Endothelial cell of umbilical vein (primary cell): ENCODE measurements at regions not wholly inside any gene's neighbourhood (a gene's known extent, or its start where the extent isn't known, plus 50 kb on each side); places are given as distances from the start of the nearest gene placed in this dataset.

Source experiments
- BruUV-seq: library from RNA; stranded (reverse); fragments of 400-500 nt; replicated peaks from 2 replicates; lab custom pipeline; 2021; lab: Mats Ljungman, UMichigan
- CTCF ChIA-PET: fragments of 300-600, 350-600 bp; sonication (Branson Sonifier 250); formaldehyde crosslinking; loops from one replicate; lab custom pipeline; 2021; ENCODE audit warnings: antibody characterized with exemption, inconsistent platforms; lab: Charles Lee
- POLR2A ChIA-PET: fragments of 300-600, 350-600 bp; sonication (Branson Sonifier 250); formaldehyde crosslinking; loops from one replicate; lab custom pipeline; 2021; ENCODE audit warnings: antibody characterized with exemption, inconsistent platforms; lab: Charles Lee
- DNase-seq: peaks from one replicate; pipeline ENCODE4 v3.0.0-alpha.2; 2011; ENCODE audit warnings: low read depth, low spot score
- FAIRE-seq: peaks from 2 replicates; lab custom pipeline; 2011; peaks lifted over from hg19 to GRCh38; lab: Jason Lieb, UNC
- H2AFZ ChIP-seq: 2 replicates; pipeline ENCODE4 v1.6.0; 2012; ENCODE audit warnings: low read depth, low read length, control low read depth, inconsistent platforms
- H3K27ac ChIP-seq: 2 replicates; pipeline ENCODE4 v1.5.1; 2011; ENCODE audit warnings: low read depth, mild to moderate bottlenecking, control low read depth, low read length, moderate library complexity; ENCODE audit not compliant: insufficient read depth
- H3K27me3 ChIP-seq, 2 experiments: 2 replicates each; pipeline versions ENCODE4 v1.6.0 to v1.6.1; 2011; ENCODE audit warnings: low read length in 2 of 2, mixed read lengths in 1 of 2; ENCODE audit not compliant: control insufficient read depth in 2 of 2, insufficient read depth in 2 of 2
- H3K36me3 ChIP-seq, 2 experiments: 2 replicates in 1 of 2; 3 replicates in 1 of 2; pipeline ENCODE4 v1.5.1; 2011; ENCODE audit warnings: low read length in 2 of 2, mild to moderate bottlenecking in 1 of 2, moderate library complexity in 1 of 2; ENCODE audit not compliant: control insufficient read depth in 2 of 2, insufficient read depth in 2 of 2; ENCODE audit errors: extremely low read depth in 1 of 2
- H3K4me1 ChIP-seq: 3 replicates; pipeline ENCODE4 v1.5.1; 2011; ENCODE audit warnings: mild to moderate bottlenecking, low read length; ENCODE audit not compliant: control insufficient read depth, insufficient read depth; ENCODE audit errors: extremely low read depth
- H3K4me2 ChIP-seq: 2 replicates; pipeline ENCODE4 v1.6.1; 2011; ENCODE audit warnings: low read length, control low read depth, mixed read lengths; ENCODE audit not compliant: insufficient read depth
- H3K4me3 ChIP-seq, 3 experiments: fragments of 200-600 bp in 1 of 3; sonication (generic), shearing (Covaris generic) in 1 of 3; replicated peaks in 1 of 3; 2 replicates each; pipeline ENCODE4 v1.5.1; 2011 to 2016; ENCODE audit warnings: control low read depth in 3 of 3, low read length in 3 of 3, mild to moderate bottlenecking in 2 of 3, inconsistent platforms in 1 of 3, low read depth in 1 of 3, moderate library complexity in 1 of 3; ENCODE audit not compliant: insufficient read depth in 1 of 3
- H3K79me2 ChIP-seq: 2 replicates; pipeline ENCODE4 v1.6.0; 2012; ENCODE audit warnings: low read length, inconsistent platforms; ENCODE audit not compliant: control insufficient read depth, insufficient read depth
- H3K9ac ChIP-seq: replicated peaks from 2 replicates; pipeline ENCODE3; 2011; ENCODE audit warnings: low read length, control low read depth; ENCODE audit not compliant: insufficient read depth; ENCODE audit errors: extremely low read depth
- H3K9me1 ChIP-seq: replicated peaks from 3 replicates; pipeline ENCODE4 v1.6.0; 2011; ENCODE audit warnings: mild to moderate bottlenecking, low read length; ENCODE audit not compliant: control insufficient read depth, insufficient read depth; ENCODE audit errors: extremely low read depth
- H3K9me3 ChIP-seq: replicated peaks from 2 replicates; pipeline ENCODE4 v1.5.1; 2012; ENCODE audit warnings: low read length, inconsistent platforms; ENCODE audit not compliant: control insufficient read depth, insufficient read depth
- H4K20me1 ChIP-seq: replicated peaks from 2 replicates; pipeline ENCODE3; 2011; ENCODE audit warnings: mild to moderate bottlenecking, low read length; ENCODE audit not compliant: control insufficient read depth, insufficient read depth; ENCODE audit errors: extremely low read depth
- CTCF ChIP-seq, 2 donors: IDR thresholded peaks; 1 replicate in 1 of 2; 2 replicates in 1 of 2; pipeline ENCODE4 v1.5.1; 2011; ENCODE audit warnings: low read length in 2 of 2, mild to moderate bottlenecking in 2 of 2, moderate library complexity in 2 of 2, control low read depth in 1 of 2, inconsistent platforms in 1 of 2, low read depth in 1 of 2; ENCODE audit not compliant: insufficient read depth in 1 of 2; ENCODE audit errors: extremely low read depth in 1 of 2
- EZH2 ChIP-seq: IDR thresholded peaks from 2 replicates; pipeline ENCODE4 v1.6.1; 2012; ENCODE audit warnings: borderline replicate concordance, low read depth, mild to moderate bottlenecking, moderate library complexity, low read length, inconsistent platforms; ENCODE audit not compliant: severe bottlenecking
- FOS ChIP-seq: IDR thresholded peaks from 2 replicates; pipeline ENCODE4 v1.6.1; 2011; ENCODE audit warnings: mild to moderate bottlenecking, low read length, moderate library complexity, borderline replicate concordance; ENCODE audit not compliant: insufficient read depth
- GATA2 ChIP-seq: IDR thresholded peaks from 2 replicates; pipeline ENCODE4 v1.7.0; 2011; ENCODE audit warnings: low read depth, mild to moderate bottlenecking, moderate library complexity, mixed read lengths, low read length; ENCODE audit not compliant: insufficient read length, insufficient read depth
- JUN ChIP-seq: IDR thresholded peaks from 2 replicates; pipeline ENCODE4 v1.6.1; 2011; ENCODE audit warnings: borderline replicate concordance, low read depth; ENCODE audit not compliant: insufficient read length, insufficient read depth
- POLR2A ChIP-seq: IDR thresholded peaks from 2 replicates; pipeline ENCODE4 v1.6.1; 2012; ENCODE audit warnings: low read depth, mild to moderate bottlenecking, control low read depth, low read length
- dilution Hi-C: fragments of 300-500 bp; cut with MboI; formaldehyde crosslinking; loops from one replicate; pipeline ENCODE4 v1.15.0; 2019; ENCODE audit warnings: low sequenced_read_pairs; ENCODE audit not compliant: extremely low pct_ligation_motif_present
- intact Hi-C: fragments of 100-400 bp; cut with micrococcal nuclease; formaldehyde crosslinking; loops from one replicate; pipeline ENCODE4 v1.10.0; 2022
- TF ChIP-seq, protein P1 (sequence below): IDR thresholded peaks from 2 replicates; pipeline ENCODE4 v1.6.1; 2011; ENCODE audit not compliant: insufficient read depth, insufficient read length

DNA sequence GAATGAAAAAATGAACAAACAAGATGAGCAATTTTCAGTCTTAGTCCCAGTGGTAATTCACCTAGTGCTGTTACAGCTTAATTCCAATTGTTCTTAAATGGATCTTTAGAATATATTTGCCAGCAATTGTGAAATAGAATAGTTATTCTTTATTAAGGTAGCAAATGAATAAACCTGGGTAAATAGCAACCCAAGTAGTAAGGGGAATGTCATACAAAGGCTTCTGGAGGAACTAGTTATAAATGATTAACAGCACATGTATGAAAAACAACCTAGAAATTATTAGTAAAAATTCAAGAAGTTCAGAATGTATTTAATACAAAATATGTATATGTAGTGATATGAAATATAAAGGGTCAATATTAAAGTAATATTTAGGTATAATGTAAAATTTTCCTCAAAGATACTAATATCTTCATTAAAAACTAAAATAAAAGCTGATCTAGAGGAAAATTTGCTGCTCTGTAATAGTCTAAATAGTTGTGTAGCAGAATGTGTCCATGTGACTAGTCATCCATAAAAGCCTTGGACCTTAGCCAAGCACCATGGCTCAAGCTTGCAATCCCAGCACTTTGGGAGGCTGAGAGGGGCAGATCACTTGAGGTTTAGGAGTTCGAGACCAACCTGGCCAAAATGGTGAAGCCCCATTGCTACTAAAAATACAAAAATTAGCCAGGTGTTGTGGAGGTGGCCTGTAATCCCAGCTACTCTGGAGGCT is 535.9 kb upstream of the ATXN8OS start:
- BruUV-seq = no TSS peak
- no peak overlapping the region for H3K27ac ChIP-seq
- no peaks in the 10 kb centered on the region for H3K4me1 ChIP-seq
- no peaks in the 10 kb centered on the region for H3K9me3 ChIP-seq
- H3K9me1 ChIP-seq = no peaks in the 10 kb centered on the region
- no peak overlapping the region for H2AFZ ChIP-seq
- DNase-seq (no peak), FAIRE-seq (no peak)
- H3K36me3 ChIP-seq = no peaks in the 10 kb centered on the region
- no peaks in the 10 kb centered on the region for H3K79me2 ChIP-seq
- H3K9ac ChIP-seq = no peak overlapping the region
- ChIA-PET POLR2A (no interaction called here), CTCF (no interaction called here)
- H4K20me1 ChIP-seq = no peaks in the 10 kb centered on the region
- no peak overlapping the region for H3K4me3 ChIP-seq
- intact Hi-C loops (no loop called here), dilution Hi-C loops (no loop called here)
- H3K27me3 ChIP-seq = no peaks in the 10 kb centered on the region
- TF ChIP-seq, protein P1, sequence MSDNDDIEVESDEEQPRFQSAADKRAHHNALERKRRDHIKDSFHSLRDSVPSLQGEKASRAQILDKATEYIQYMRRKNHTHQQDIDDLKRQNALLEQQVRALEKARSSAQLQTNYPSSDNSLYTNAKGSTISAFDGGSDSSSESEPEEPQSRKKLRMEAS = no peak
- TF ChIP-seq EZH2 (no peak), JUN (no peak), POLR2A (no peak)
- H3K4me2 ChIP-seq = no peak overlapping the region

GRCh38 chr13:69567514-69567913 is 540.1 kb upstream of the ATXN8OS start:
- no peaks in the 10 kb centered on the region for H4K20me1 ChIP-seq
- H3K4me3 ChIP-seq = no peak overlapping the region
- H3K9me3 ChIP-seq = no peaks in the 10 kb centered on the region
- H3K4me2 ChIP-seq = no peak overlapping the region
- ChIA-PET CTCF (no interaction called here), POLR2A (no interaction called here)
- H2AFZ ChIP-seq = no peak overlapping the region
- H3K4me1 ChIP-seq = no peaks in the 10 kb centered on the region
- H3K79me2 ChIP-seq = no peaks in the 10 kb centered on the region
- no peak for FAIRE-seq
- no TSS peak for BruUV-seq
- dilution Hi-C loops (no loop called here), intact Hi-C loops (loop anchor here (10.0 kb wide), 1 partner anchor 287 kb away; no protein-coding TSS in a partner anchor)
- DNase-seq = no peak
- no peaks in the 10 kb centered on the region for H3K9me1 ChIP-seq
- H3K36me3 ChIP-seq = no peaks in the 10 kb centered on the region
- no peak overlapping the region for H3K27ac ChIP-seq
- TF ChIP-seq GATA2 (no peak), FOS (no peak), JUN (no peak), CTCF (IDR thresholded peaks at IDR 0.05; ENCODE audit: extremely low read depth in 1 of 2, insufficient read depth in 1 of 2, low read depth in 1 of 2, low read length in 2 of 2) (no peak), EZH2 (no peak)
- TF ChIP-seq, protein P1 = no peak
- H3K9ac ChIP-seq = no peak overlapping the region
- no peaks in the 10 kb centered on the region for H3K27me3 ChIP-seq
